ENCODE measurements at regions not wholly inside any gene's neighbourhood (a gene's known extent, or its start where the extent isn't known, plus 50 kb on each side); places are given as distances from the start of the nearest gene placed in this dataset.

- CTCF ChIA-PET: no interaction called here
- no peak overlapping the region for H2AFZ ChIP-seq (ENCODE audit: low read depth)
- POLR2A ChIA-PET: no interaction called here
Observed at GRCh38 chr18:34114996-34115395, 109.7 kb downstream of the NOL4 start.

GRCh38 chr18:34108206-34108605 is 116.5 kb downstream of the NOL4 start:
- Histone ChIP-seq H3F3A (replicated peaks; ENCODE audit: insufficient read depth) (no peaks in the 10 kb centered on the region), H3K79me2 (ENCODE audit: insufficient read depth) (no peaks in the 10 kb centered on the region), H4K20me1 (ENCODE audit: insufficient read depth) (no peaks in the 10 kb centered on the region), H3K9me3 (no peaks in the 10 kb centered on the region), H3K36me3 (replicated peaks in 1 of 2; ENCODE audit: control insufficient read depth in 1 of 2, insufficient read depth in 2 of 2, low read length in 1 of 2) (no peaks in the 10 kb centered on the region), H3K27ac (ENCODE audit: low read depth in 2 of 2, low read length in 1 of 2) (no peak overlapping the region), H3K9ac (no peak overlapping the region), H3K9me2 (no peaks in the 10 kb centered on the region), H3K27me3 (ENCODE audit: insufficient read depth) (no peaks in the 10 kb centered on the region), H3K4me1 (ENCODE audit: control insufficient read depth in 1 of 2, insufficient read depth in 2 of 2, low read depth in 1 of 2, low read length in 1 of 2) (no peaks in the 10 kb centered on the region), H3K4me3 (ENCODE audit: low read depth in 2 of 2, low read length in 1 of 2) (no peak overlapping the region), H2AFZ (ENCODE audit: low read depth) (no peak overlapping the region), H3K4me2 (no peak overlapping the region)
- ChIA-PET CTCF (interaction anchor here (1.5 to 1.8 kb wide), 2 partner anchors 15 to 214 kb away, joined by 3 to 8 read pairs; no protein-coding TSS in a partner anchor), POLR2A (no interaction called here)
- DNase-seq: no peak
- TF ChIP-seq TAF1 (IDR thresholded peaks at IDR 0.05; ENCODE audit: borderline replicate concordance, low read depth, low read length) (no peak), TCF12 (IDR thresholded peaks at IDR 0.05) (no peak)

More at GRCh38 chr18:34114996-34115395, 109.7 kb downstream of the NOL4 start:
- H3K9me2 ChIP-seq: no peaks in the 10 kb centered on the region
- no peaks in the 10 kb centered on the region for H3K36me3 ChIP-seq (replicated peaks in 1 of 2; ENCODE audit: control insufficient read depth in 1 of 2, insufficient read depth in 2 of 2, low read length in 1 of 2)
- no peaks in the 10 kb centered on the region for H3K79me2 ChIP-seq (ENCODE audit: insufficient read depth)
- no peak overlapping the region for H3K9ac ChIP-seq
- no peaks in the 10 kb centered on the region for H3K27me3 ChIP-seq (ENCODE audit: insufficient read depth)
- H3F3A ChIP-seq (replicated peaks; ENCODE audit: insufficient read depth): no peaks in the 10 kb centered on the region
- H4K20me1 ChIP-seq (ENCODE audit: insufficient read depth): no peaks in the 10 kb centered on the region
- DNase-seq: no peak
- H3K4me2 ChIP-seq: no peak overlapping the region
- no peak overlapping the region for H3K27ac ChIP-seq (ENCODE audit: low read depth in 2 of 2, low read length in 1 of 2)
- H3K4me3 ChIP-seq (ENCODE audit: low read depth in 2 of 2, low read length in 1 of 2): no peak overlapping the region
- peaks cover 0 to 4% of the 10 kb centered on the region in 2 experiments; a peak in 1 of 4 replicates for H3K4me1 ChIP-seq (ENCODE audit: control insufficient read depth in 1 of 2, insufficient read depth in 2 of 2, low read depth in 1 of 2, low read length in 1 of 2)
- no peak for TF ChIP-seq POLR2AphosphoS5 (IDR thresholded peaks at IDR 0.05; ENCODE audit: low read depth, low read length)
- TF ChIP-seq JUND (IDR thresholded peaks at IDR 0.05): no peak
- no peak for TF ChIP-seq CHD2 (IDR thresholded peaks at IDR 0.05; ENCODE audit: low read length, partially characterized antibody)
- no peak for TF ChIP-seq YY1 (IDR thresholded peaks at IDR 0.05; ENCODE audit: low read depth)
- TF ChIP-seq MXI1 (IDR thresholded peaks at IDR 0.05; ENCODE audit: low read depth, low read length): no peak
- TF ChIP-seq TCF12 (IDR thresholded peaks at IDR 0.05): no peak
- no peak for TF ChIP-seq CTCF (IDR thresholded peaks at IDR 0.05)
- H3K9me3 ChIP-seq: no peaks in the 10 kb centered on the region
- 36% methylated on average over 3 of the region's 4 CpGs for WGBS (ENCODE audit: low lambda C conversion rate)

- no peak overlapping the region for H3K4me3 ChIP-seq (ENCODE audit: low read depth in 2 of 2, low read length in 1 of 2)
- TF ChIP-seq FOXJ3 (CRISPR knock-in tag; IDR thresholded peaks at IDR 0.05): no peak
- no peak for TF ChIP-seq RCOR1 (IDR thresholded peaks at IDR 0.05; ENCODE audit: low read length)
- no peak for TF ChIP-seq MXI1 (IDR thresholded peaks at IDR 0.05; ENCODE audit: low read depth, low read length)
- TF ChIP-seq NRF1 (IDR thresholded peaks at IDR 0.05; ENCODE audit: low read depth, low read length): no peak
- no peak for TF ChIP-seq TEAD4 (IDR thresholded peaks at IDR 0.05; ENCODE audit: borderline replicate concordance, insufficient read depth)
- no peaks in the 10 kb centered on the region for H3K36me3 ChIP-seq (replicated peaks in 1 of 2; ENCODE audit: control insufficient read depth in 1 of 2, insufficient read depth in 2 of 2, low read length in 1 of 2)
- CTCF ChIA-PET: interaction anchor here (1.4 kb wide), 1 partner anchor 225 kb away, joined by 3 read pairs; no protein-coding TSS in a partner anchor
- H3K79me2 ChIP-seq (ENCODE audit: insufficient read depth): no peaks in the 10 kb centered on the region
- no peaks in the 10 kb centered on the region for H3F3A ChIP-seq (replicated peaks; ENCODE audit: insufficient read depth)
- no peak overlapping the region for H3K9ac ChIP-seq
- no peaks in the 10 kb centered on the region for H4K20me1 ChIP-seq (ENCODE audit: insufficient read depth)
- H3K27ac ChIP-seq (ENCODE audit: low read depth in 2 of 2, low read length in 1 of 2): no peak overlapping the region
- no peaks in the 10 kb centered on the region for H3K27me3 ChIP-seq (ENCODE audit: insufficient read depth)
- WGBS (ENCODE audit: low lambda C conversion rate): 52% methylated on average over 2 of the region's 2 CpGs
- POLR2A ChIA-PET: no interaction called here
- H3K9me3 ChIP-seq: no peaks in the 10 kb centered on the region
- no peak overlapping the region for H3K4me2 ChIP-seq
- no peaks in the 10 kb centered on the region for H3K4me1 ChIP-seq (ENCODE audit: control insufficient read depth in 1 of 2, insufficient read depth in 2 of 2, low read depth in 1 of 2, low read length in 1 of 2)
- H2AFZ ChIP-seq (ENCODE audit: low read depth): no peak overlapping the region
- H3K9me2 ChIP-seq: no peaks in the 10 kb centered on the region
- no peak for DNase-seq
Observed at GRCh38 chr18:34098109-34098508, 126.6 kb downstream of the NOL4 start.

Data from SK-N-SH (cell line).